Stimulated activated CD4-positive, alpha-beta T cell treated with anti-CD3 and anti-CD28 coated beads, Interleukin-4, amount 100 ng/mL, for 1 hour (primary cell): ENCODE measurements at regions not wholly inside any gene's neighbourhood (a gene's known extent, or its start where the extent isn't known, plus 50 kb on each side); places are given as distances from the start of the nearest gene placed in this dataset.

Experiments
- DNase-seq: peaks from one replicate; pipeline ENCODE4 v3.0.0-alpha.2; 2020

- DNase-seq = no peak
Measured at GRCh38 chr13:73879346-73880015, 254.7 kb downstream of the KLF12 start.

GRCh38 chr13:73877399-73877798 is 256.8 kb downstream of the KLF12 start:
- DNase-seq = no peak

DNA sequence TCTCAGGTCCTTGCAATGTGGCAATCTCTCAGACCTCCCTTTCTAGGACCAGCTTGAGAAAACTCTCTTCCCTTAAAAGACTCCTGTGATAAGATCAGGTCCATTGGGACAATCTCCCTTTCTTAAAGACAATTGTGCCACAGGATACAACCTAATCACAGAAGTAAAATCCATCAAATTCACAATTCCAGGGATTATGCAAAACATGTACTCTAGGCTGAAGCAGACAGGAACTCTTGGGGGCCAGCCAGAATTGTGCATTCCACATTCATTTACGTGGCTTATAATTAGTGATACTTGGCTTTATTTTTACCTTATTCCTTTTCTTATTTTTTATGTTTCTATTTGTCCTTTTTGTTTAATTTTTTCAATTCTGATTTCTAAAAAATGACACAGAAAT is 257.9 kb downstream of the KLF12 start:
- DNase-seq = no peak

GRCh38 chr13:73873940-73874830 is 260.0 kb downstream of the KLF12 start:
- no peak for DNase-seq

GRCh38 chr13:73872397-73872796 is 261.8 kb downstream of the KLF12 start:
- no peak for DNase-seq

- DNase-seq = no peak
Measured at GRCh38 chr13:73870970-73871935, 263.0 kb downstream of the KLF12 start.

DNA sequence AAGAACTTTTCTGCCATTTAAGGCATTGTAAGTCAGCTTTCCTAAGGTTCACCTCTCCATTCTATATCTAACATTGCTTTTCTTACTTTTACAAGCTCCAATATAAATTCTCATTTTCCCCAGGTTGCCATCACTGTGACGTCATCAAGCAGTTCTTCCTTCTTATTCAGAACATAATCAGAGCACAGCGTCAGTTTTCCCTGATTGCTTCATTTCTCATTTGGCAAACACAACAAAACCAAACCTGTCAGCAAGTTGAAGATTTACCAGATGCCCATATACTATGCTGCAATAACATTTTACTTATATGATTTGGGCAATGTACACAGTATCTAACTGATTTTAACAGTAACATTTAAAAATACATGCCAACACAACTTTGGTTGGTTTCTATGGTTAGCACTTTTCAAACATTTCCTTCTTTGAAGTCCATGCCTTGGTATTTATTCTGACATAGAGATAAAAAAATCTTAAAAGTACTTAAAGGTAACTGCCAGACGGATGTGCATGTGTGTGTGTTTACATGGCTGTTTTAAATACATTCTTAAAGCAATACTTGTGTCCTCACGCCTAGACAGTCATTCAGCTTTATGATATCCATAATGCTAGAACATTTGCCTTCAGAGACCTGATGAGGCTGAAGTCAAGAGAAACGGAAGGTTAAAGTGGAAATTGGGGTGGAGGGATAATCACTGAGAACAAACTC is 264.0 kb downstream of the KLF12 start:
- DNase-seq = no peak

GRCh38 chr13:73865027-73865426 is 269.2 kb downstream of the KLF12 start:
- DNase-seq = no peak

DNA sequence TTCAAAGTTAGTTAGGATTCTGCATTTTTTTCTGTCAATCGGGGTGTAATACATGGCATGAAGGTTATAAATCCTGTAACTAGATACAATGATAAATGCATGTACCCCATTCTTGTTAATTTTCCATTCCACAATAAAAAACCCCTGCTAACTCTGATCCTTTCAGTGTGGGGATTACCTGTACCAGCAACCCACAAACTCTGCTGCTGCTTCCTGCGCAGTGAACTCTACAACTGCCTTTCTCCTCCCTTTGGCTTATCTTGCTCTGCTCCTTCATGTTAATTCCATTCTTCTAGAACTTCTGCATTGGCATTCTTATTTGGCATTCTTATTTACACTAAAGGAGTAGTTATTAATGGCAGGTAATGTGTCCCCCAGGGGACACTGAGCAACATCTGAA is 273.1 kb downstream of the KLF12 start:
- no peak for DNase-seq

- no peak for DNase-seq
Measured at GRCh38 chr13:73860501-73860900, 273.7 kb downstream of the KLF12 start.

- no peak for DNase-seq
Measured at GRCh38 chr13:73859841-73860240, 274.4 kb downstream of the KLF12 start.

GRCh38 chr13:73857106-73857505 is 277.1 kb downstream of the KLF12 start:
- no peak for DNase-seq

DNA sequence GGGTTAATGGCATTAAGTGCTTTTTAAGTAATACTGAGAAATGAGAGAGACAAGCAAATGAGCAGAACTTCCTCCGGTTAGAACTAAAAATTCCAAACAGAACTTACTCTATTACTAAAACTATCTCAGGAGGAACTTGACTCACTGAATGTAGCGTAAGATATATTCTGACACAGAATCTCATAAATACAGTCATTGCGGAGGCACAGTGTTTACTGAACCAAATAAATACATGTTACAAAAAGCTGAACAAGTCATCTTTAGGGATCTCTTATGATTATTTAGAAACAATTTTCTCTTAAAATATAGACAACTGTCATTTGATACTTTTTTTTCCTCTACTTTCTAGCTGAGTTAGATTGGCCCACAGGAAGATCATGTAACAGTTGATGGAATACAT is 283.1 kb downstream of the KLF12 start:
- DNase-seq = no peak

GRCh38 chr13:73850104-73850873 is 283.9 kb downstream of the KLF12 start:
- DNase-seq = no peak

GRCh38 chr13:73849292-73849691 is 284.9 kb downstream of the KLF12 start:
- peak; percentile 7 for DNase-seq

- no peak for DNase-seq
Measured at GRCh38 chr13:73844986-73845385, 289.2 kb downstream of the KLF12 start.

DNA sequence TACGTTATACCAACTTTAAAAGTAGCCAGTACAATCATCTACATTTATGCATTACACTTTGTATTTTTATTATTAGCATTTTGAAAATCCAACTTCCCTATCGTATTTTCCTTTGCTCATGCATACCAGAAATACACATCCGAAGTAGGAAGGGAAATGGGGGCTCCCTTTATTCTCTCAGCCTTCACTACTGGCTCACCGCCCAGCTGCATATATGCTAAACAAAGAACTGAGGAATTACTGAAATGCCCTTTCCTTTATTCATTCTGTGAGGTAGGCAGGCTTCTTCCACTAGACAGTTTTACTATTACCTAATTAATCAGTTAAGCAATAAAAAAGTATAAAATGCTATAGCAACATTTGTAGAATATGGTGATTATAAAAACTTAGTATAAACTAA is 291.6 kb downstream of the KLF12 start:
- no peak for DNase-seq

DNA sequence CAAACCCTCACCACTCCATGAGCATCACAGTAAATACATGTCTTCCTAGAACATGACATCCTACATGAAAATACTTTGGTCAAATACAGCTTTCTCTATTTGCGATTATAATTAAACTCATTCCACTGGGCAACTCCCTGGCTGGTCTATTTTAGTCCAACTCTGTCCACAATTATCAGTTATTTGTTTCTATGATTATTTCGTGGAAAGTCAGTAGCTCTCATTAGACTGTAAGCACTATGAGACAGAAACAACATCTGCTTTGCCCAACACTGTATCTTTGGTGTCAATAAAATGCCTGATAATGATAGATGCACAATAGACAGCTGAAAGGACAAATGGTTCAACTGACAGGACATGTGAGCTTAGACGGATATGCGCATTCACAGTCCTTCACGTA is 292.0 kb downstream of the KLF12 start:
- DNase-seq = no peak

DNA sequence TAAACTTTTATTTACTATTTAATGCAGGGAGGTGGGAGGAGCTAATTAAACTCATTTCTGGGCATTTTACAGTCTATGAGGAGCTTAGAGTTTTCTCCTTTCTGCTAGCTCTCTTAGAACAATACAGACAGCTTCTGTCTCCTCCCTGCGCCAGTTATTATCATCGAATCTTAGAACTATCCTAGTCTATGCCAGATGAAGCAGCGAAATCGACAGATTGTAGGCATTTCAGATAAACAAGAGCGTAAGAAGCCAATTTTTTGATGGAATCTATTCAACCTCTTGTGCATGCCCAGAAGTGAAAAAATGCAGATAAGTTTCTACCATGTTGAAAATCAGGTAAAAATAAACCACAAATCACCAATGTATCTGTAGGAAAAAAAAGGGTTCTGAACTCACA is 297.1 kb downstream of the KLF12 start:
- no peak for DNase-seq

GRCh38 chr13:73835138-73835721 is 299.0 kb downstream of the KLF12 start:
- no peak for DNase-seq

DNA sequence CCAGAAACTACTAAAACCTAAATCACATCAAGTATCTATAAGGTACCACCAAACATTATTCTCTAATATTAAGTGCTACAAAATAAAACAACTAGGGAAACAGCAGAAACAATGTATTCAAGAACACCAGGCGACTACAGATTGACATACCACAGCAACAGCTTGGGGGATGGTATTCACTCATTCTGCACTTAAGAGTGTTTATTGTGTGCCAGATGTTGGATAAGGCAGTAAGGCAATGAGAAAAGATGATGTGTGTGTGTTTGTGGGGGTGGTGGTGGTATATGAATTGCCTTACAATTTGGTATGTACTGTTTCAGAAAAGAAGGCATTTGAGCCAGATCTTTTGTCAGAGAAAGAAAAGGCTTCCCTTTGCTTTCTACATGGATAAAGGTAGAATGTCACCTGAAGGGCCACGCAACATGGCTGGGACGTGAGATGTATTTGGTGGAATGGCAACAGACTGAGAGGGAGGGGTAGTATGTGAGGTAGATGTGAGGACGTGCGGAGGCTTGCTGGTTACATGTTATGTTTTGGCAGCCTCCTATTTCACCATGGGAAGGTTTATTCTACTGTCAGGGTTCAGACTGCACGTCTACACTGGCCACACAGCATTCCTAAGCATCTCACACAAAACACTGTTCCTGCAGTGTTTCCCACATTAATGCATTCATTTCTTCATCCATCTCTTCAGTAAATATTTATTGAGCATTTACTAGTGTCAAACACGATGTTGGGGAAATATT is 300.7 kb downstream of the KLF12 start:
- DNase-seq = no peak
